ENCODE measurements at regions not wholly inside any gene's neighbourhood (a gene's known extent, or its start where the extent isn't known, plus 50 kb on each side); places are given as distances from the start of the nearest gene placed in this dataset.

DNA sequence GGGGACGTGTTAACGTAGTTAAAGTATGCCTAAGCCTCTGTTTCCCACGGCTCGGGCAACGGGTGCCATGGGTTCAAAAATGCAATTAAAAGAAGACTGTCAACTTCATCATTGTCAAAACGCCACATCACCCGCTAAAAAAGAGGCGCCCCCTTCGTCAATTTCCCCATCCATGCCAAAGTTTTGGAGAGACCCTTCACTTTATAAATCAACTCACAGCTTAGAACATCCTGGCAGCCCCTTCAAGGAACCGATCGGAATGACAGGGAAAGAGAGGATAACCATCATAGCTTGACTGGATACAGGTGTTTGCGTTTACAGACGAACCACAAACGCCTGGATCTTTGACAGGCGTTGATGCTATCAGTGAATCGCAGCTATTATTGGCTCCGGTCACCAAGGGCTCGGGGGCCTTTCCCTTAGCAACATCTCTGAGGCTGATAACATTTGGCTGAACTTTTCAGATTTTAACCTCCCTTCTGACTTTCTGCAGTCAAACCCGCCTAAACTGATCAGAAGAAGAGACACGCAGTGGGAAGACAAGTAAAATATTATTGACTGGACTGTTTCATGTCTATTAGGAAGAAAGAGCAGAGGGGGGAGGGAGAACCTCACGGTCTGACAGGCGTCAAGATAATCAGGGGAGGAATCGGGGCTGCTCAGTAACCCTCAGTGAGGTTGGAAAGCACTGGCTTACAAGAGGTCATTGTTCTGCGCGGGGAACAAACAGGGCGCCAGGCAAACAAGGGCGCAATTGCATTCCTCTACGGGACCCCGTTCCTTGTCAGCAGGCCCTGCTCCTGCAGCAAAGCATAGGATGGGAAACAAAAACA is 322.5 kb upstream of the ZNF507 start:
- H3K9me3 ChIP-seq (ENCODE audit: control insufficient read depth, low read depth, low read length), result no peaks in the 10 kb centered on the region
- H3K27ac ChIP-seq (ENCODE audit: control insufficient read depth, insufficient read depth, low read length), result no peak overlapping the region
- H3K9ac ChIP-seq (ENCODE audit: control insufficient read depth, extremely low read depth, insufficient read depth, low read length), result no peak overlapping the region
- H4K20me1 ChIP-seq (ENCODE audit: control insufficient read depth, extremely low read depth, insufficient read depth, low read length), result no peaks in the 10 kb centered on the region
- no peak overlapping the region for H2AFZ ChIP-seq (ENCODE audit: control insufficient read depth, low read length)
- H3K79me2 ChIP-seq (ENCODE audit: control insufficient read depth, insufficient read depth, low read length), result no peaks in the 10 kb centered on the region
- FAIRE-seq, result no peak
- H3K27me3 ChIP-seq (ENCODE audit: control insufficient read depth, extremely low read depth, insufficient read depth, low read length), result no peaks in the 10 kb centered on the region
- no peaks in the 10 kb centered on the region for H3K36me3 ChIP-seq (ENCODE audit: control insufficient read depth in 2 of 2, extremely low read depth in 1 of 2, insufficient read depth in 2 of 2, low read length in 2 of 2)
- no peaks in the 10 kb centered on the region for H3K9me1 ChIP-seq (ENCODE audit: control insufficient read depth, extremely low read depth, insufficient read depth, low read length)
- no peak overlapping the region for H3K4me2 ChIP-seq (ENCODE audit: control insufficient read depth, extremely low read depth, insufficient read depth, low read depth, low read length)
- no peak for DNase-seq (ENCODE audit: low read depth, low spot score)
- no peak overlapping the region for H3K4me3 ChIP-seq (ENCODE audit: control insufficient read depth in 2 of 3, extremely low read depth in 1 of 3, insufficient read depth in 2 of 3, low read depth in 1 of 3, low read length in 3 of 3)
- H3K4me1 ChIP-seq (ENCODE audit: control insufficient read depth, extremely low read depth, insufficient read depth, low read length), result no peaks in the 10 kb centered on the region
- dilution Hi-C loops (cut with MboI; ENCODE audit: extremely low pct_ligation_motif_present, low sequenced_read_pairs), result no loop called here
- TF ChIP-seq EZH2 (IDR thresholded peaks at IDR 0.05; ENCODE audit: low read length) (no peak), CTCF (optimal IDR thresholded peaks at IDR 0.05 in 1 of 3, IDR thresholded peaks at IDR 0.05 in 1 of 3, conservative IDR thresholded peaks at IDR 0.05 in 1 of 3; ENCODE audit: extremely low read depth in 1 of 3, insufficient read depth in 2 of 3, low read length in 3 of 3) (no peak)

DNA sequence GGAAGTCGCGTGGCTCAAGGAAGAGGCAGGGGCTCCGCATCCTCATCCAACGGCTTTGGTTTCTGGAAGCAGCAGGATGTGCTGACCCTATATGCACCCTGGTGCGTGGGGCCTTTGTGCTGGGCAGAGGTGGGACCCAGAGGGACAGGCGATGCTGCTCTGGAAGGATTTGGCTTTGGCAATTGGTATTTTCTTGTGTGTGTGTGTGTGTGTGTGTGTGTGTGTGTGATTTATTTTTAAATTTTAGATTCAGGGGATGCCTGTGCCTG is 321.9 kb upstream of the ZNF507 start:
- Histone ChIP-seq H3K27me3 (ENCODE audit: control insufficient read depth, extremely low read depth, insufficient read depth, low read length) (no peaks in the 10 kb centered on the region), H3K27ac (ENCODE audit: control insufficient read depth, insufficient read depth, low read length) (no peak overlapping the region), H3K79me2 (ENCODE audit: control insufficient read depth, insufficient read depth, low read length) (no peaks in the 10 kb centered on the region), H3K9me1 (ENCODE audit: control insufficient read depth, extremely low read depth, insufficient read depth, low read length) (no peaks in the 10 kb centered on the region), H3K4me1 (ENCODE audit: control insufficient read depth, extremely low read depth, insufficient read depth, low read length) (no peaks in the 10 kb centered on the region), H3K9me3 (ENCODE audit: control insufficient read depth, low read depth, low read length) (no peaks in the 10 kb centered on the region), H3K9ac (ENCODE audit: control insufficient read depth, extremely low read depth, insufficient read depth, low read length) (no peak overlapping the region), H2AFZ (ENCODE audit: control insufficient read depth, low read length) (no peak overlapping the region), H3K4me3 (ENCODE audit: control insufficient read depth in 2 of 3, extremely low read depth in 1 of 3, insufficient read depth in 2 of 3, low read depth in 1 of 3, low read length in 3 of 3) (no peak overlapping the region), H3K4me2 (ENCODE audit: control insufficient read depth, extremely low read depth, insufficient read depth, low read depth, low read length) (no peak overlapping the region), H3K36me3 (ENCODE audit: control insufficient read depth in 2 of 2, extremely low read depth in 1 of 2, insufficient read depth in 2 of 2, low read length in 2 of 2) (no peaks in the 10 kb centered on the region), H4K20me1 (ENCODE audit: control insufficient read depth, extremely low read depth, insufficient read depth, low read length) (no peaks in the 10 kb centered on the region)
- FAIRE-seq, result no peak
- TF ChIP-seq EZH2 (IDR thresholded peaks at IDR 0.05; ENCODE audit: low read length) (no peak), CTCF (optimal IDR thresholded peaks at IDR 0.05 in 1 of 3, IDR thresholded peaks at IDR 0.05 in 1 of 3, conservative IDR thresholded peaks at IDR 0.05 in 1 of 3; ENCODE audit: extremely low read depth in 1 of 3, insufficient read depth in 2 of 3, low read length in 3 of 3) (no peak)
- no peak for DNase-seq (ENCODE audit: low read depth, low spot score)
- dilution Hi-C loops (cut with MboI; ENCODE audit: extremely low pct_ligation_motif_present, low sequenced_read_pairs), result no loop called here

Data from keratinocyte (primary cell).